H9 (cell line): ENCODE measurements at regions not wholly inside any gene's neighbourhood (a gene's known extent, or its start where the extent isn't known, plus 50 kb on each side); places are given as distances from the start of the nearest gene placed in this dataset.

Source experiments
- DNase-seq: peaks from one replicate; pipeline ENCODE4 v3.0.0-alpha.2; 2017
- H2AFZ ChIP-seq: one replicate; pipeline ENCODE4 v1.6.1; 2013; ENCODE audit warnings: mild to moderate bottlenecking, low read length, control low read depth, moderate library complexity
- H2AK5ac ChIP-seq: 2 replicates; pipeline ENCODE4 v1.6.1; 2013; ENCODE audit warnings: low read length, control low read depth, mixed read lengths; ENCODE audit not compliant: insufficient read length
- H2BK120ac ChIP-seq: one replicate; pipeline ENCODE4 v1.6.1; 2013; ENCODE audit warnings: low read depth, mild to moderate bottlenecking, low read length, control low read depth, inconsistent platforms; ENCODE audit not compliant: poor library complexity, severe bottlenecking
- H2BK12ac ChIP-seq: 2 replicates; pipeline ENCODE4 v1.6.1; 2013; ENCODE audit warnings: low read length, control low read depth, mixed read lengths, low read depth; ENCODE audit not compliant: insufficient read length
- H2BK15ac ChIP-seq: 2 replicates; pipeline ENCODE4 v1.6.1; 2013; ENCODE audit warnings: low read depth, low read length, control low read depth
- H2BK20ac ChIP-seq: one replicate; pipeline ENCODE4 v1.6.1; 2013; ENCODE audit warnings: low read depth, mild to moderate bottlenecking, low read length, control low read depth, inconsistent platforms; ENCODE audit not compliant: poor library complexity, severe bottlenecking
- H2BK5ac ChIP-seq: 2 replicates; pipeline ENCODE4 v1.6.1; 2013; ENCODE audit warnings: low read length, control low read depth, mixed read lengths; ENCODE audit not compliant: insufficient read length
- H3K14ac ChIP-seq: 2 replicates; pipeline ENCODE4 v1.6.1; 2013; ENCODE audit warnings: low read length, control low read depth; ENCODE audit not compliant: insufficient read depth
- H3K18ac ChIP-seq: 2 replicates; pipeline ENCODE4 v1.6.1; 2013; ENCODE audit warnings: low read depth, mild to moderate bottlenecking, mixed read lengths, low read length, control low read depth; ENCODE audit not compliant: insufficient read length
- H3K23ac ChIP-seq: 2 replicates; pipeline ENCODE4 v1.6.1; 2013; ENCODE audit warnings: low read length, control low read depth, mixed read lengths, low read depth; ENCODE audit not compliant: insufficient read length
- H3K23me2 ChIP-seq: 2 replicates; pipeline ENCODE4 v1.6.1; 2013; ENCODE audit warnings: low read depth, mild to moderate bottlenecking, mixed read lengths, low read length, control low read depth; ENCODE audit not compliant: insufficient read length, poor library complexity, severe bottlenecking
- H3K27ac ChIP-seq: 2 replicates; pipeline ENCODE4 v1.5.1; 2013; ENCODE audit warnings: low read length, control low read depth, mixed read lengths, low read depth; ENCODE audit not compliant: insufficient read length
- H3K27me3 ChIP-seq: 2 replicates; pipeline ENCODE4 v1.6.1; 2013; ENCODE audit warnings: low read length, control low read depth, inconsistent platforms; ENCODE audit not compliant: insufficient read depth
- H3K4ac ChIP-seq: 2 replicates; pipeline ENCODE4 v1.6.1; 2013; ENCODE audit warnings: low read depth, mild to moderate bottlenecking, control low read depth, inconsistent platforms, low read length, moderate library complexity
- H3K4me1 ChIP-seq: 2 replicates; pipeline ENCODE4 v1.6.1; 2013; ENCODE audit warnings: low read length, control low read depth, inconsistent platforms; ENCODE audit not compliant: insufficient read depth
- H3K4me2 ChIP-seq: 2 replicates; pipeline ENCODE4 v1.6.1; 2013; ENCODE audit warnings: low read length, control low read depth, mixed read lengths; ENCODE audit not compliant: insufficient read length, insufficient read depth
- H3K56ac ChIP-seq: 2 replicates; pipeline ENCODE4 v1.6.1; 2013; ENCODE audit warnings: low read depth, mild to moderate bottlenecking, mixed read lengths, low read length, control low read depth; ENCODE audit not compliant: insufficient read length
- H3K79me1 ChIP-seq: 2 replicates; pipeline ENCODE4 v1.6.1; 2013; ENCODE audit warnings: low read depth, mild to moderate bottlenecking, moderate library complexity, low read length, control low read depth, inconsistent platforms; ENCODE audit not compliant: insufficient read depth, poor library complexity, severe bottlenecking
- H3K79me2 ChIP-seq: 2 replicates; pipeline ENCODE4 v1.6.1; 2013; ENCODE audit warnings: low read length, control low read depth, inconsistent platforms; ENCODE audit not compliant: insufficient read depth
- H3K9ac ChIP-seq: 2 replicates; pipeline ENCODE4 v1.6.1; 2013; ENCODE audit warnings: low read length, control low read depth, mixed read lengths; ENCODE audit not compliant: insufficient read length; ENCODE audit errors: extremely low read depth
- H3K9me3 ChIP-seq: one replicate; pipeline ENCODE4 v1.6.1; 2013; ENCODE audit warnings: low read depth, low read length, inconsistent platforms; ENCODE audit not compliant: control insufficient read depth
- H3T11ph ChIP-seq: one replicate; pipeline ENCODE4 v1.6.1; 2013; ENCODE audit warnings: mild to moderate bottlenecking, low read length, control low read depth, inconsistent platforms
- H4K20me1 ChIP-seq: one replicate; pipeline ENCODE4 v1.6.1; 2013; ENCODE audit not compliant: control insufficient read depth, insufficient read length, insufficient read depth
- H4K5ac ChIP-seq: 2 replicates; pipeline ENCODE4 v1.6.1; 2013; ENCODE audit warnings: low read depth, mild to moderate bottlenecking, mixed read lengths, low read length, control low read depth; ENCODE audit not compliant: insufficient read length
- H4K8ac ChIP-seq: replicated peaks from 2 replicates; pipeline ENCODE4 v1.6.1; 2013; ENCODE audit warnings: low read length, control low read depth, mixed read lengths, low read depth; ENCODE audit not compliant: insufficient read length
- H4K91ac ChIP-seq: 2 replicates; pipeline ENCODE4 v1.6.1; 2013; ENCODE audit warnings: low read depth, mild to moderate bottlenecking, moderate library complexity, mixed read lengths, low read length, control low read depth; ENCODE audit not compliant: insufficient read length
- H3K27ac Mint-ChIP-seq, 3 experiments: 2 replicates in 2 of 3; 3 replicates in 1 of 3; pipeline ENCODE4 v1.8.0; 2020 to 2021; ENCODE audit warnings: mixed read lengths in 3 of 3, mild to moderate bottlenecking in 1 of 3, moderate library complexity in 1 of 3
- H3K27me3 Mint-ChIP-seq: 2 replicates; pipeline ENCODE4 v1.8.0; 2021; ENCODE audit warnings: low read depth, mild to moderate bottlenecking, moderate library complexity, mixed read lengths
- H3K36me3 Mint-ChIP-seq, 3 experiments: 2 replicates in 2 of 3; 3 replicates in 1 of 3; pipeline ENCODE4 v1.8.0; 2020 to 2021; ENCODE audit warnings: low read depth in 3 of 3, mixed read lengths in 3 of 3; ENCODE audit not compliant: insufficient read depth in 1 of 3
- H3K4me1 Mint-ChIP-seq, 2 experiments: 2 replicates each; pipeline ENCODE4 v1.8.0; 2020; ENCODE audit warnings: mixed read lengths in 2 of 2
- H3K4me3 Mint-ChIP-seq, 2 experiments: 2 replicates in 1 of 2; 3 replicates in 1 of 2; pipeline ENCODE4 v1.8.0; 2020 to 2021; ENCODE audit warnings: mild to moderate bottlenecking in 2 of 2, mixed read lengths in 2 of 2, moderate library complexity in 1 of 2
- H3K9me3 Mint-ChIP-seq, 2 experiments: 2 replicates in 1 of 2; 3 replicates in 1 of 2; pipeline ENCODE4 v1.8.0; 2020; ENCODE audit warnings: mild to moderate bottlenecking in 2 of 2, mixed read lengths in 2 of 2, moderate library complexity in 1 of 2
- CTCF ChIP-seq: fragments of 200-600 bp; sonication (generic); conservative IDR thresholded peaks from 3 replicates; pipeline ENCODE4 v1.8.0; 2021; ENCODE audit warnings: antibody characterized with exemption, mild to moderate bottlenecking
- WGBS: extraction: QIAGEN DNeasy Blood & Tissue Kit; methylation state at CpG from one replicate; pipeline ENCODE4 v1.1.7; 2013; ENCODE audit warnings: missing lambda C conversion rate, low lambda C conversion rate, mixed read lengths; ENCODE audit not compliant: insufficient read length; ENCODE audit errors: extremely low coverage; 5-methylcytosine and 5-hydroxymethylcytosine counted together

- H3K4me1 Mint-ChIP-seq: peaks cover 3% of the 10 kb centered on the region in 2 experiments; a peak in 2 of 4 replicates
- no peaks in the 10 kb centered on the region for H3K9me3 Mint-ChIP-seq
- no peak overlapping the region for H4K5ac ChIP-seq
- H3K27ac ChIP-seq: no peak overlapping the region
- no peak overlapping the region for H3K4me3 Mint-ChIP-seq
- H3K79me2 ChIP-seq: no peaks in the 10 kb centered on the region
- DNase-seq: no peak
- no peaks in the 10 kb centered on the region for H3K27me3 ChIP-seq
- H3K36me3 Mint-ChIP-seq: no peaks in the 10 kb centered on the region
- H4K20me1 ChIP-seq: no peaks in the 10 kb centered on the region
- no peak overlapping the region for H3K18ac ChIP-seq
- no peak overlapping the region for H3K27ac Mint-ChIP-seq
- H2BK5ac ChIP-seq: no peak overlapping the region
- no peak overlapping the region for H2BK15ac ChIP-seq
- no peaks in the 10 kb centered on the region for H3K9me3 ChIP-seq
- no peaks in the 10 kb centered on the region for H3K27me3 Mint-ChIP-seq
- no peak overlapping the region for H4K91ac ChIP-seq
- no peak overlapping the region for H2AK5ac ChIP-seq
- H3K23ac ChIP-seq: no peak overlapping the region
- H4K8ac ChIP-seq: no peak overlapping the region
- H2BK12ac ChIP-seq: no peak overlapping the region
- H3K14ac ChIP-seq: no peak overlapping the region
- no peak overlapping the region for H2BK120ac ChIP-seq
- H2AFZ ChIP-seq: no peak overlapping the region
- H3T11ph ChIP-seq: no peak overlapping the region
- H3K9ac ChIP-seq: no peak overlapping the region
- no peaks in the 10 kb centered on the region for H3K79me1 ChIP-seq
- no peaks in the 10 kb centered on the region for H3K23me2 ChIP-seq
- no peak overlapping the region for H3K4ac ChIP-seq
- TF ChIP-seq CTCF: no peak
- no peak overlapping the region for H3K56ac ChIP-seq
- no peak overlapping the region for H2BK20ac ChIP-seq
- no peaks in the 10 kb centered on the region for H3K4me1 ChIP-seq
- no peak overlapping the region for H3K4me2 ChIP-seq
- no CpG with 5 or more reads among the region's 2 CpGs for WGBS
These were observed 561.6 kb downstream of the PRR16 start for GRCh38 chr5:121025671-121026070.
